ENCODE measurements at regions not wholly inside any gene's neighbourhood (a gene's known extent, or its start where the extent isn't known, plus 50 kb on each side); places are given as distances from the start of the nearest gene placed in this dataset.

DNA sequence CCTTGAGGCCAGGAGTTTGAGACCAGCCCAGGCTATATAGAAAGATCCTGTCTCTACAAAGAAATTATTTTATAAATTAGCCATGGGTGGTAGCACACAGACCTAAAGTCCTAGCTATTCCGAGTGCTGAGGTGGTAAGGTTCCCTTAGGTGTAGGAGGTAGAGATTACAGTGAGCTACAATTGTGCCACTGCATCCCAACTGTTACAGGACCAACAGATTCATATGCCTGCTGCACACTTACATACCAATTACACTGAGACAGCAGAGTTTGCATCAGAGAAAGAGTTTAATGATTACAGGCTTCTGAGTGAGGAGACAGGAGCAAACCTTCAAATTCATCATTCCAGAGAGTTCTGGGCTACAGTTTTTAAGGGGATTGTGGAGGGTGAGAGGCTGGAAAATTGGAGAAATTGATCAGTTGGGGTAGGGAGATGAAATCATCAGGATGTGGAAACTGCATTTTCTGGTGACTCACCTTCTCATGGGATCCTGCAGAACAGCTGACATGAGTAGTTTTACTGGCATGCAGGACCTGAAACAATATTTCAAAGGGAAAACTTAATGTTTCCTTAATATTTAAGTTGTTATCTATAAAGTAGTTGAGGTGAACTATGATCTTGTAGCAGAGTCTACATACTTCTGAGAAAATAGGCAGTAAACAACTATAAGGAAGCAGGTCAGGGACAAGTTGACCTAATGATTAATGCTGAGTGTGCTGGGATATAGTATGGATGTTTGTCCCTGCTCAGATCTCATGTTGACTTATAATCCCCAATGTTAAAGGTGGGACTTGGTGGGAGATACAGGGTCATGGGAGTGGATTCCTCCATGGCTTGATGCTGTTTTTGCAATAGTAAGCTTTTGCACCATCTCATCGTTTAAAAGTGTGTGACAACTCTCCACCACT is 54.7 kb downstream of the ANXA2R start:
- TF ChIP-seq EZH2 (IDR thresholded peaks at IDR 0.05; ENCODE audit: insufficient read depth, poor library complexity, severe bottlenecking) (no peak), EZH2phosphoT487 (IDR thresholded peaks at IDR 0.05; ENCODE audit: insufficient read depth, low read depth) (no peak)
